Hematopoietic multipotent progenitor cell (in vitro differentiated cells): ENCODE measurements at regions not wholly inside any gene's neighbourhood (a gene's known extent, or its start where the extent isn't known, plus 50 kb on each side); places are given as distances from the start of the nearest gene placed in this dataset.
A peak's percentile ranks its signal among the peaks of the same experiment; 100 is the strongest.

Experiments used
- DNase-seq, 3 donors: peaks; one replicate each; pipeline ENCODE4 v3.0.0-alpha.2; 2011 to 2015; ENCODE audit warnings: low read depth in 2 of 3, low spot score in 2 of 3

- no peak for DNase-seq
Measured at GRCh38 chr2:41432459-41432858, 615.4 kb upstream of the PKDCC start.

GRCh38 chr2:41434991-41435390 lies 612.8 kb upstream of the PKDCC start:
- DNase-seq, result no peak

- no peak for DNase-seq
Measured at GRCh38 chr2:41441958-41442357, 605.9 kb upstream of the PKDCC start.

GRCh38 chr2:41445865-41446264 lies 602.0 kb upstream of the PKDCC start:
- no peak for DNase-seq

GRCh38 chr2:41446266-41446665 lies 601.6 kb upstream of the PKDCC start:
- DNase-seq, result no peak

- DNase-seq, result no peak
Measured at GRCh38 chr2:41448221-41448620, 599.6 kb upstream of the PKDCC start.

GRCh38 chr2:41457026-41457425 lies 590.8 kb upstream of the PKDCC start:
- DNase-seq, result no peak

GRCh38 chr2:41460661-41461060 lies 587.2 kb upstream of the PKDCC start:
- no peak for DNase-seq

- DNase-seq, result no peak
Measured at GRCh38 chr2:41464395-41464794, 583.4 kb upstream of the PKDCC start.

- DNase-seq, result no peak
Measured at GRCh38 chr2:41475959-41476358, 571.9 kb upstream of the PKDCC start.

- DNase-seq, result no peak
Measured at GRCh38 chr2:41482659-41483058, 565.2 kb upstream of the PKDCC start.

GRCh38 chr2:41483226-41483625 lies 564.6 kb upstream of the PKDCC start:
- DNase-seq, result no peak

GRCh38 chr2:41483982-41484857 lies 563.6 kb upstream of the PKDCC start:
- no peak for DNase-seq

- DNase-seq, result no peak
Measured at GRCh38 chr2:41484858-41485234, 563.0 kb upstream of the PKDCC start.

GRCh38 chr2:41486948-41487347 lies 560.9 kb upstream of the PKDCC start:
- DNase-seq, result no peak

- no peak for DNase-seq
Measured at GRCh38 chr2:41488888-41489287, 558.9 kb upstream of the PKDCC start.

- DNase-seq, result no peak
Measured at GRCh38 chr2:41489638-41490037, 558.2 kb upstream of the PKDCC start.

GRCh38 chr2:41495050-41495449 lies 552.8 kb upstream of the PKDCC start:
- DNase-seq, result peak in 2 of 3 donors; percentile 5 to 25

GRCh38 chr2:41496908-41497307 lies 550.9 kb upstream of the PKDCC start:
- DNase-seq, result no peak

GRCh38 chr2:41498781-41499180 lies 549.0 kb upstream of the PKDCC start:
- DNase-seq, result no peak

- DNase-seq, result no peak
Measured at GRCh38 chr2:41500895-41501294, 546.9 kb upstream of the PKDCC start.

- no peak for DNase-seq
Measured at GRCh38 chr2:41502752-41503151, 545.1 kb upstream of the PKDCC start.

- DNase-seq, result no peak
Measured at GRCh38 chr2:41504532-41504931, 543.3 kb upstream of the PKDCC start.
